GM23248 (cell line): ENCODE measurements at regions not wholly inside any gene's neighbourhood (a gene's known extent, or its start where the extent isn't known, plus 50 kb on each side); places are given as distances from the start of the nearest gene placed in this dataset.

Experiments
- DNase-seq: peaks from one replicate; pipeline ENCODE4 v3.0.0-alpha.2; 2015
- H2AFZ ChIP-seq: fragments of 200-600 bp; sonication (generic); 2 replicates; pipeline ENCODE4 v1.6.1; 2016; ENCODE audit warnings: antibody characterized with exemption
- H3F3A ChIP-seq: fragments of 200-600 bp; sonication (generic); 2 replicates; pipeline ENCODE4 v1.6.1; 2016; ENCODE audit warnings: mild to moderate bottlenecking, antibody characterized with exemption, mixed run types; ENCODE audit not compliant: insufficient read depth
- H3K27ac ChIP-seq: fragments of 200-600 bp; sonication (generic); 2 replicates; pipeline ENCODE4 v1.5.1; 2016; ENCODE audit warnings: mild to moderate bottlenecking
- H3K27me3 ChIP-seq: fragments of 200-600 bp; sonication (generic); replicated peaks from 2 replicates; pipeline ENCODE4 v1.6.1; 2016; ENCODE audit warnings: mild to moderate bottlenecking; ENCODE audit not compliant: insufficient read depth
- H3K36me3 ChIP-seq: fragments of 200-600 bp; sonication (generic); 2 replicates; pipeline ENCODE4 v1.6.1; 2016; ENCODE audit warnings: low read depth, mild to moderate bottlenecking
- H3K4me1 ChIP-seq: fragments of 200-600 bp; sonication (generic); 2 replicates; pipeline ENCODE4 v1.6.1; 2016; ENCODE audit warnings: mild to moderate bottlenecking; ENCODE audit not compliant: insufficient read depth
- H3K4me2 ChIP-seq: fragments of 200-600 bp; sonication (generic); one replicate; pipeline ENCODE4 v1.6.1; 2016; ENCODE audit warnings: mild to moderate bottlenecking; ENCODE audit not compliant: unreplicated experiment
- H3K4me3 ChIP-seq: fragments of 200-600 bp; sonication (generic); 2 replicates; pipeline ENCODE4 v1.5.1; 2016; ENCODE audit warnings: mild to moderate bottlenecking
- H3K79me2 ChIP-seq: fragments of 200-600 bp; sonication (generic); 2 replicates; pipeline ENCODE4 v1.6.1; 2016; ENCODE audit warnings: mild to moderate bottlenecking; ENCODE audit not compliant: insufficient read depth
- H3K9ac ChIP-seq: fragments of 200-600 bp; sonication (generic); 2 replicates; pipeline ENCODE4 v1.6.1; 2016; ENCODE audit warnings: mild to moderate bottlenecking
- H3K9me2 ChIP-seq: fragments of 200-600 bp; sonication (generic); 2 replicates; pipeline ENCODE4 v1.6.1; 2016; ENCODE audit warnings: mixed run types, mild to moderate bottlenecking, moderate library complexity; ENCODE audit not compliant: insufficient read depth
- H3K9me3 ChIP-seq: fragments of 200-600 bp; sonication (generic); one replicate; pipeline ENCODE4 v1.6.1; 2017; ENCODE audit warnings: low read depth
- H4K20me1 ChIP-seq: fragments of 200-600 bp; sonication (generic); 2 replicates; pipeline ENCODE4 v1.6.0; 2016; ENCODE audit not compliant: insufficient read depth
- EZH2 ChIP-seq: fragments of 200-600 bp; sonication (generic); IDR thresholded peaks from 2 replicates; pipeline ENCODE4 v1.6.1; 2018; ENCODE audit warnings: antibody characterized with exemption, mild to moderate bottlenecking; ENCODE audit not compliant: insufficient read depth, poor library complexity, severe bottlenecking
- EZH2phosphoT487 ChIP-seq: fragments of 200-600 bp; sonication (generic); IDR thresholded peaks from 2 replicates; pipeline ENCODE4 v1.6.1; 2018; ENCODE audit warnings: antibody characterized with exemption, moderate library complexity, mild to moderate bottlenecking, low read depth; ENCODE audit not compliant: insufficient read depth
- WGBS, 2 experiments: methylation state at CpG; one replicate each; pipeline ENCODE4 v1.1.6; 2015 to 2017; ENCODE audit warnings: low lambda C conversion rate in 2 of 2, low coverage in 1 of 2; ENCODE audit errors: missing lambda C conversion rate in 2 of 2; 5-methylcytosine and 5-hydroxymethylcytosine counted together
- in situ Hi-C: fragments of 300-500 bp; cut with MboI; formaldehyde crosslinking; loops from 2 replicates; pipeline ENCODE4 v1.15.0; 2020

DNA sequence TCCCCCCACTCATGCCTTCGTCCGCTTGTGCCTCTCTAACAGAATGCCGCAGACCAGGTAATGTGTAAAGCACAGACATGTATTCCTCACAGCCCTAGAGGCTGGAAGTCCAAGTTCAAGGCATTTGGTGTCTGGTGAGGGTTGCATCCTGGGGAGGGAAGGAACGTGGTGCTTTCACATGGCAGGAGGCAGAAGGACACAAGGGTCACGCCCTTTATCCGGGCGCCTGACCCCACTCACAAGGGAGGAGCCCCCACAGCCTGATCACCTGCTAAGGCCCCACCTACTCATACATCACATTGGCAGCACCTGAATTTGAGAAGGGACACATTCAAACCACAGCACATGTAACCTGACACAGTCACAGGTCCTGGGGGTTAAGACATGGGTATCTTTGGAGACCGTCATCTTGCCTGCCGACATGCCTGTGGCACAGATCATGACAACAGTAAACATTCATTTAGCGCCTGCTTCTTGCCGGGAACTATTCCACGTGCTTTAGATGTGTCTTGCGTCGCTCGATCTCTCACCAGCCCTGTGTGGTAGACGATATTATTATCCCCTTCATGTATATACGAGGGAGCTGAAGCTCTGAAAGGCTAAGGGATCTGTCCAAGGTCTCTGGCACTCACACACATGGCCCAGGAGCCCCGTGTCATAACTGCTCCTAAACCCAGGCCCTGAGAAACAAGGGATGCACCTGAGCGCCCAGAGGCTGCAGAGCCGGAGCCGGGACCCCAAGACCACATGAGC is 235.6 kb downstream of the NPHP4 start:
- H2AFZ ChIP-seq: no peak overlapping the region
- H3K27ac ChIP-seq: no peak overlapping the region
- H4K20me1 ChIP-seq: no peaks in the 10 kb centered on the region
- H3K27me3 ChIP-seq: no peaks in the 10 kb centered on the region
- H3K36me3 ChIP-seq: no peaks in the 10 kb centered on the region
- no peak overlapping the region for H3K4me2 ChIP-seq
- H3K79me2 ChIP-seq: no peaks in the 10 kb centered on the region
- 38 to 39% methylated on average over 21 of the region's 21 CpGs for WGBS, 2 experiments
- no peaks in the 10 kb centered on the region for H3F3A ChIP-seq
- H3K4me3 ChIP-seq: no peak overlapping the region
- H3K4me1 ChIP-seq: no peaks in the 10 kb centered on the region
- no peak overlapping the region for H3K9ac ChIP-seq
- TF ChIP-seq EZH2 (no peak), EZH2phosphoT487 (no peak)
- H3K9me3 ChIP-seq: no peaks in the 10 kb centered on the region
- in situ Hi-C loops: no loop called here
- H3K9me2 ChIP-seq: no peaks in the 10 kb centered on the region
- DNase-seq: no peak

DNA sequence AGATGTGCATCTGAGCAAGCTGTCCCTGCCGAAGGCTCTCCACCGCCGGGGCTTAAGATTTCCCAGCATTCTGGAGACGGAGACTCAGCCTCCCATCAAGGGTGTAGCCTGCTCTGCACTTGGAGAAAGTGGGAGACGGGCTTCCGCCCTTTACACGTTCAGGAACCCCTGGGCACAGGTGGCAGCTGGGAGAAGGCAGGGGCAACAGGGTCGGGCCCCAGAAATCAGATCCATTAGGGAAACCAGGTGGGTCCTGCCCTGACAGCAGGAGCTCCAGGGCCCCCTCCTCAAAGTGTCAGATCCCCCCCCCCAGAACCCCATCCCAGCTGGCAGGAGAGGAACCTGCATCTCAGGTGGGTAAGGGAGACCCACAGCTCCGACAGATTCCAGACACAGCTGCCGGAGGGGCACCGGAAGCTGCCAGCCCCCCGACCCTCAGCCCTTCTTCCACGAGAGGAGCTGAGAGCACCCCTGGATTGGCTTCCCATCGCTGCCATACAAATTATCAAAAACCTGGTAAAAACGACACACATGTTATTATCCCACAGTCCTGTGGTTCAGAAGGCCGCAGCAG is 236.6 kb downstream of the NPHP4 start:
- Histone ChIP-seq H3K27me3 (no peaks in the 10 kb centered on the region), H3K36me3 (no peaks in the 10 kb centered on the region), H3K4me3 (no peak overlapping the region), H4K20me1 (no peaks in the 10 kb centered on the region), H3K27ac (no peak overlapping the region), H3K9ac (no peak overlapping the region), H3K9me3 (no peaks in the 10 kb centered on the region), H3F3A (no peaks in the 10 kb centered on the region), H3K4me2 (no peak overlapping the region), H3K9me2 (no peaks in the 10 kb centered on the region), H2AFZ (no peak overlapping the region), H3K79me2 (no peaks in the 10 kb centered on the region), H3K4me1 (no peaks in the 10 kb centered on the region)
- 63% methylated on average over 16 of the region's 16 CpGs for WGBS, 2 experiments
- DNase-seq: no peak
- TF ChIP-seq EZH2phosphoT487 (no peak), EZH2 (no peak)
- in situ Hi-C loops: no loop called here

DNA sequence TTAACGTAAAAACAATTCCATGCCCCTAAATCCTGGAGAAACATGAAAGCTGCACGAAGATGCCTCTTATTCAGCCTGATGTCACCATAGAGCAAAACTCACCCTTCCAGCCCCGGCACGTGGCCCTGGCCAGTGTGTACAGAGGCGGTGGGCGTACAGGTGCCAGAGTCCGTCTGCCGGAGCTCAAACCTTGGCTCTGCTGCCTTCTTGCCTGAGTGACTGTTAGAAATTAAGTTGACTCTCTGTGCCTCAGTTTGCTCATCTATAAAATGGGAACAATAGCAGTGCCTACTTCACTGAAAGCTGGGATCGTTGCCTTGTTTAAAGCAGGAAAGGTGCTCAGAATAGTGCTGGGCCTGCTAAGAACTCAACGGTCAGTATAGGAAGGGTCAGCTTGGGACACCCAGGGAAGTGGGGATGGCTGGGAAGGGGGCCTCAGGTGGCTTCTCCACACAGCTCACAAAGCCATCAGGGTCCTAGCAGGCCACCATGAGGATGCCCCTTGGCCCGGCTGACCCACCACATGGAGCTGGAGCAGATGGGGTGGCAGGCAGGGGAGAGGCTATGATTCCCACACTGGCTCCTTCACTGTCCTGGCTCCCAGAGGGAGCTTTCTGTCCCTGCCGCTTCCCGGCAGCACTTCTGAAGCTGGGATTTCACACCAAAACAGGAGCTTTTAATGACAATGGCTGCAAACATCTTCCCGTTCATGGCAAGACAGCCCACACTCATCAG is 237.2 kb downstream of the NPHP4 start:
- no peak for DNase-seq
- no peaks in the 10 kb centered on the region for H3K27me3 ChIP-seq
- H4K20me1 ChIP-seq: no peaks in the 10 kb centered on the region
- TF ChIP-seq EZH2 (no peak), EZH2phosphoT487 (no peak)
- no peaks in the 10 kb centered on the region for H3K79me2 ChIP-seq
- H3K36me3 ChIP-seq: no peaks in the 10 kb centered on the region
- no peak overlapping the region for H3K9ac ChIP-seq
- WGBS, 2 experiments: 44 to 46% methylated on average over 14 of the region's 14 CpGs
- no peak overlapping the region for H3K27ac ChIP-seq
- no peak overlapping the region for H3K4me3 ChIP-seq
- H3K4me2 ChIP-seq: no peak overlapping the region
- H2AFZ ChIP-seq: no peak overlapping the region
- no peaks in the 10 kb centered on the region for H3K9me3 ChIP-seq
- in situ Hi-C loops: no loop called here
- no peaks in the 10 kb centered on the region for H3K9me2 ChIP-seq
- no peaks in the 10 kb centered on the region for H3F3A ChIP-seq
- H3K4me1 ChIP-seq: no peaks in the 10 kb centered on the region

DNA sequence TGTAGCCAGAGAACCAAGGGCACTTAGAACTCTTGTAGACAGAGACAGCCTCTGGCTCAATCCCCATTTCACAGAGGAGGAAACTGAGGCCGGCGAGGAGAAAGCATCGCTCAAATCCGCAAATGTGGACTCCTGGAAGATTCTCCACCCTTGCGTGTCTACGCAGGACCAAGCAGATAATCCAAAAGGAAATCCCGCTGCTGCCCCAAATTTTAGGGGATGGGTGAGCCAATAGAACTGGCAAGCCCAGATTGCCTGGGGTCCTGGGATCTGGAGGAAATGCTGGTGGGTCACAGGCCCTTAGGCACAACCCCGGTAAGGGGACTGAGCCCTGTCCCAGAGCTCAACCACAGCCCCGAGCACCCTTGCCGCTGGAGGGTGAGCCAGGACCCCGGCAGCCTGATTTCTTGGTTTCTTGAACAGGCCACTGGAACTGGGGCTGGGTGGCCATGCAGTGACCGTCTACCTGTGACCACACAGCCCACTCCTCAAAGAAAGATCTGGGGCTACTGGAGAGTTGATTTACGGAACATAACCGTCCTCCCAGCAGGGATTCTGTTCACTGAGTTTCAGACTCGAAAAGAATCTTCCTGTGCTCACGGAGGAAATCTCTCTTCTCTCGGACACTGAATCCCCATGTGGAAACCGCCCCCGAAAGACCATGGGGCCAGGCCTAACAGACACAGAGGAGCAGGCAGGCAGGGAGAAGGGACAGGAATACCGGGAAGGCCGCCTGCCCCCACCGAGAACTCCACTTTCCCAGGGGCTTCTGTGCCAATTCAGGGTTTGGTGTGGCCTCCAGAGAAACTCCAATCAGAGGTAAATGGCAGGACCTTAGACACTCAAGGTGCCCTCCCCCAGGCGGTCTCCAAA is 238.4 kb downstream of the NPHP4 start:
- no peaks in the 10 kb centered on the region for H3K9me3 ChIP-seq
- H3K4me1 ChIP-seq: no peaks in the 10 kb centered on the region
- no peaks in the 10 kb centered on the region for H4K20me1 ChIP-seq
- DNase-seq: no peak
- WGBS, 2 experiments: 64 to 65% methylated on average over 23 of the region's 23 CpGs
- no peaks in the 10 kb centered on the region for H3K9me2 ChIP-seq
- H3K4me2 ChIP-seq: no peak overlapping the region
- TF ChIP-seq EZH2phosphoT487: no peak
- TF ChIP-seq EZH2: no peak
- H3K27ac ChIP-seq: no peak overlapping the region
- no peaks in the 10 kb centered on the region for H3K79me2 ChIP-seq
- H2AFZ ChIP-seq: no peak overlapping the region
- no peak overlapping the region for H3K9ac ChIP-seq
- no peaks in the 10 kb centered on the region for H3F3A ChIP-seq
- no peak overlapping the region for H3K4me3 ChIP-seq
- no peaks in the 10 kb centered on the region for H3K36me3 ChIP-seq
- in situ Hi-C loops: no loop called here
- no peaks in the 10 kb centered on the region for H3K27me3 ChIP-seq
